ENCODE measurements at regions not wholly inside any gene's neighbourhood (a gene's known extent, or its start where the extent isn't known, plus 50 kb on each side); places are given as distances from the start of the nearest gene placed in this dataset.

DNA sequence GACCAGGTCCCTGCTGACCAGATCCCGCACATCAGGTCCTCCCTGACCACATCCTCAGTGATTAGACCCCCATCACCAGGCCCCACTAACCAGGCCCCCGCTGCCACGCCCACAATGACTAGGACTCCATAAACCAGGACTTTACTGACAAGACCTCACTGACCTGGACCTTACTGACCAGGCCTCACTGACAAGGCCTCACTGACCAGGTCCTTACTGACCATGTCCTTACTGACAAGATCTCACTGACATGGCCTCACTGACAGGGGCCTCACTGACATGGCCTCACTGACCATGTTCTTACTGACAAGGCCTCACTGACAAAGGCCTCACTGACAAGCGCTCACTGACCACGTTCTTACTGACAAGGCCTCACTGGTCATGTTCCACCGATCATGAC lies 107.9 kb upstream of the TEKT4 start (continued):
- TF ChIP-seq, protein P1, sequence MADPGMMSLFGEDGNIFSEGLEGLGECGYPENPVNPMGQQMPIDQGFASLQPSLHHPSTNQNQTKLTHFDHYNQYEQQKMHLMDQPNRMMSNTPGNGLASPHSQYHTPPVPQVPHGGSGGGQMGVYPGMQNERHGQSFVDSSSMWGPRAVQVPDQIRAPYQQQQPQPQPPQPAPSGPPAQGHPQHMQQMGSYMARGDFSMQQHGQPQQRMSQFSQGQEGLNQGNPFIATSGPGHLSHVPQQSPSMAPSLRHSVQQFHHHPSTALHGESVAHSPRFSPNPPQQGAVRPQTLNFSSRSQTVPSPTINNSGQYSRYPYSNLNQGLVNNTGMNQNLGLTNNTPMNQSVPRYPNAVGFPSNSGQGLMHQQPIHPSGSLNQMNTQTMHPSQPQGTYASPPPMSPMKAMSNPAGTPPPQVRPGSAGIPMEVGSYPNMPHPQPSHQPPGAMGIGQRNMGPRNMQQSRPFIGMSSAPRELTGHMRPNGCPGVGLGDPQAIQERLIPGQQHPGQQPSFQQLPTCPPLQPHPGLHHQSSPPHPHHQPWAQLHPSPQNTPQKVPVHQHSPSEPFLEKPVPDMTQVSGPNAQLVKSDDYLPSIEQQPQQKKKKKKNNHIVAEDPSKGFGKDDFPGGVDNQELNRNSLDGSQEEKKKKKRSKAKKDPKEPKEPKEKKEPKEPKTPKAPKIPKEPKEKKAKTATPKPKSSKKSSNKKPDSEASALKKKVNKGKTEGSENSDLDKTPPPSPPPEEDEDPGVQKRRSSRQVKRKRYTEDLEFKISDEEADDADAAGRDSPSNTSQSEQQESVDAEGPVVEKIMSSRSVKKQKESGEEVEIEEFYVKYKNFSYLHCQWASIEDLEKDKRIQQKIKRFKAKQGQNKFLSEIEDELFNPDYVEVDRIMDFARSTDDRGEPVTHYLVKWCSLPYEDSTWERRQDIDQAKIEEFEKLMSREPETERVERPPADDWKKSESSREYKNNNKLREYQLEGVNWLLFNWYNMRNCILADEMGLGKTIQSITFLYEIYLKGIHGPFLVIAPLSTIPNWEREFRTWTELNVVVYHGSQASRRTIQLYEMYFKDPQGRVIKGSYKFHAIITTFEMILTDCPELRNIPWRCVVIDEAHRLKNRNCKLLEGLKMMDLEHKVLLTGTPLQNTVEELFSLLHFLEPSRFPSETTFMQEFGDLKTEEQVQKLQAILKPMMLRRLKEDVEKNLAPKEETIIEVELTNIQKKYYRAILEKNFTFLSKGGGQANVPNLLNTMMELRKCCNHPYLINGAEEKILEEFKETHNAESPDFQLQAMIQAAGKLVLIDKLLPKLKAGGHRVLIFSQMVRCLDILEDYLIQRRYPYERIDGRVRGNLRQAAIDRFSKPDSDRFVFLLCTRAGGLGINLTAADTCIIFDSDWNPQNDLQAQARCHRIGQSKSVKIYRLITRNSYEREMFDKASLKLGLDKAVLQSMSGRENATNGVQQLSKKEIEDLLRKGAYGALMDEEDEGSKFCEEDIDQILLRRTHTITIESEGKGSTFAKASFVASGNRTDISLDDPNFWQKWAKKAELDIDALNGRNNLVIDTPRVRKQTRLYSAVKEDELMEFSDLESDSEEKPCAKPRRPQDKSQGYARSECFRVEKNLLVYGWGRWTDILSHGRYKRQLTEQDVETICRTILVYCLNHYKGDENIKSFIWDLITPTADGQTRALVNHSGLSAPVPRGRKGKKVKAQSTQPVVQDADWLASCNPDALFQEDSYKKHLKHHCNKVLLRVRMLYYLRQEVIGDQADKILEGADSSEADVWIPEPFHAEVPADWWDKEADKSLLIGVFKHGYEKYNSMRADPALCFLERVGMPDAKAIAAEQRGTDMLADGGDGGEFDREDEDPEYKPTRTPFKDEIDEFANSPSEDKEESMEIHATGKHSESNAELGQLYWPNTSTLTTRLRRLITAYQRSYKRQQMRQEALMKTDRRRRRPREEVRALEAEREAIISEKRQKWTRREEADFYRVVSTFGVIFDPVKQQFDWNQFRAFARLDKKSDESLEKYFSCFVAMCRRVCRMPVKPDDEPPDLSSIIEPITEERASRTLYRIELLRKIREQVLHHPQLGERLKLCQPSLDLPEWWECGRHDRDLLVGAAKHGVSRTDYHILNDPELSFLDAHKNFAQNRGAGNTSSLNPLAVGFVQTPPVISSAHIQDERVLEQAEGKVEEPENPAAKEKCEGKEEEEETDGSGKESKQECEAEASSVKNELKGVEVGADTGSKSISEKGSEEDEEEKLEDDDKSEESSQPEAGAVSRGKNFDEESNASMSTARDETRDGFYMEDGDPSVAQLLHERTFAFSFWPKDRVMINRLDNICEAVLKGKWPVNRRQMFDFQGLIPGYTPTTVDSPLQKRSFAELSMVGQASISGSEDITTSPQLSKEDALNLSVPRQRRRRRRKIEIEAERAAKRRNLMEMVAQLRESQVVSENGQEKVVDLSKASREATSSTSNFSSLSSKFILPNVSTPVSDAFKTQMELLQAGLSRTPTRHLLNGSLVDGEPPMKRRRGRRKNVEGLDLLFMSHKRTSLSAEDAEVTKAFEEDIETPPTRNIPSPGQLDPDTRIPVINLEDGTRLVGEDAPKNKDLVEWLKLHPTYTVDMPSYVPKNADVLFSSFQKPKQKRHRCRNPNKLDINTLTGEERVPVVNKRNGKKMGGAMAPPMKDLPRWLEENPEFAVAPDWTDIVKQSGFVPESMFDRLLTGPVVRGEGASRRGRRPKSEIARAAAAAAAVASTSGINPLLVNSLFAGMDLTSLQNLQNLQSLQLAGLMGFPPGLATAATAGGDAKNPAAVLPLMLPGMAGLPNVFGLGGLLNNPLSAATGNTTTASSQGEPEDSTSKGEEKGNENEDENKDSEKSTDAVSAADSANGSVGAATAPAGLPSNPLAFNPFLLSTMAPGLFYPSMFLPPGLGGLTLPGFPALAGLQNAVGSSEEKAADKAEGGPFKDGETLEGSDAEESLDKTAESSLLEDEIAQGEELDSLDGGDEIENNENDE (IDR thresholded peaks at IDR 0.05; ENCODE audit: insufficient replicate concordance, low read length) = no peak
- no peak for TF ChIP-seq SRF (IDR thresholded peaks at IDR 0.05; ENCODE audit: low read depth, low read length)
- TF ChIP-seq NANOG (IDR thresholded peaks at IDR 0.05; ENCODE audit: insufficient read depth, low read depth, low read length, poor library complexity, severe bottlenecking) = no peak
- TF ChIP-seq NRF1 (IDR thresholded peaks at IDR 0.05; ENCODE audit: low read depth, low read length) = no peak
